ENCODE measurements at regions not wholly inside any gene's neighbourhood (a gene's known extent, or its start where the extent isn't known, plus 50 kb on each side); places are given as distances from the start of the nearest gene placed in this dataset.

DNA sequence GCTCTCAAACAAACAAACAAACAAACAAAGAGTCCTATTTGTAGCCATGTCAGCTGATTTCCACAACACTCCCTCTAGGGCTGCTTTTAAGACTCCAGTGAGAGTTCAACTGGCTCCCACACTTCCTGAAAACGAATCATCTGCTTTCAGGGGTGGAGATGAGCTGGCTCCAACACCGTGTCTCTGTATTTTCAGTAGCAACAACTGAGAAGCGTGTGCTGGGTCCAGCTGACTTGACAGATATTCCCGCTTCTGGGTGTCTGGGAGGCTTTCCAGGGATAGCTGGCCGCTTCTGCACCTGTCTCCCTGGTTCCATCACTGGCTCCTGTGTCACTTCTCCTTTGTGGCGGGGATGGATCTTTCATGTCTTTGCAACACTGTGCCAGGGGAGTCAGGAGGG, 272.5 kb upstream of the SOX4 start:
- CTCF ChIA-PET, result no interaction called here

DNA sequence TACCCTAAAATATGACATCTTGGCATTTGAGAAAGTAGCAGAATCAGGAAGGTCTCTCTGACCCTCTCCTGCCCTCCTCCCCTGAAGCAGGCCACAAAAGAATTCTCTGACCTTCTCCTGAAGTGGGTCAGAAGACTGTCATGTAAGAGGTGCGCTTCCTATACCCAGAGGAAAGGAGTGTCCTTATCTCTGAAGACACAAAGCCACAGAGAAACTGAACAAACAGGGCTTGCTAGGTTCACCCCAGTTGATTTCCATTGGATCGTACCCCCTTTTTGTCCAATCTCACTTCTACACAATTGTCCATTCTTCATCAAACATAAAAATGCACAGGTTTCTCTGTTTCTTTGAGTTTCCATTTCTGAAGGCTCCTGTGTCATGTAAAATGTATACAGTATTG, 272.0 kb upstream of the SOX4 start:
- no peaks in the 10 kb centered on the region for H3K4me1 ChIP-seq (ENCODE audit: control extremely low read depth in 1 of 4, control insufficient read depth in 4 of 4, insufficient read depth in 4 of 4, low read length in 3 of 4)
- H3K4me3 ChIP-seq (ENCODE audit: control insufficient read depth in 1 of 7, extremely low read depth in 1 of 7, insufficient read depth in 4 of 7, low read depth in 2 of 7, low read length in 6 of 7), result no peak overlapping the region
- DNase-seq, result peak in 1 of 3 donors; percentile 0
- ChIA-PET CTCF (no interaction called here), POLR2A (no interaction called here)
- no peaks in the 10 kb centered on the region for H3K36me3 ChIP-seq (ENCODE audit: control insufficient read depth in 4 of 4, insufficient read depth in 4 of 4, low read length in 3 of 4)
- H3K27me3 ChIP-seq (replicated peaks in 2 of 5; ENCODE audit: control insufficient read depth in 4 of 5, insufficient read depth in 5 of 5, low read length in 4 of 5), result no peaks in the 10 kb centered on the region
- no peaks in the 10 kb centered on the region for H3K9me3 ChIP-seq (ENCODE audit: control extremely low read depth in 1 of 5, control insufficient read depth in 4 of 5, insufficient read depth in 2 of 5, low read depth in 1 of 5, low read length in 4 of 5)
- 83% methylated on average over 1 of the region's 2 CpGs for WGBS (ENCODE audit: insufficient coverage)
- H3K27ac ChIP-seq (ENCODE audit: insufficient read depth in 1 of 2, low read depth in 1 of 2, low read length in 2 of 2, poor library complexity in 1 of 2, severe bottlenecking in 2 of 2), result no peak overlapping the region

More for the DNA sequence above, 272.5 kb upstream of the SOX4 start:
- H3K9me3 ChIP-seq (ENCODE audit: control extremely low read depth in 1 of 5, control insufficient read depth in 4 of 5, insufficient read depth in 2 of 5, low read depth in 1 of 5, low read length in 4 of 5), result no peaks in the 10 kb centered on the region
- no peaks in the 10 kb centered on the region for H3K4me1 ChIP-seq (ENCODE audit: control extremely low read depth in 1 of 4, control insufficient read depth in 4 of 4, insufficient read depth in 4 of 4, low read length in 3 of 4)
- H3K27ac ChIP-seq (ENCODE audit: insufficient read depth in 1 of 2, low read depth in 1 of 2, low read length in 2 of 2, poor library complexity in 1 of 2, severe bottlenecking in 2 of 2), result no peak overlapping the region
- H3K36me3 ChIP-seq (ENCODE audit: control insufficient read depth in 4 of 4, insufficient read depth in 4 of 4, low read length in 3 of 4), result no peaks in the 10 kb centered on the region
- POLR2A ChIA-PET, result no interaction called here
- no peaks in the 10 kb centered on the region for H3K27me3 ChIP-seq (replicated peaks in 2 of 5; ENCODE audit: control insufficient read depth in 4 of 5, insufficient read depth in 5 of 5, low read length in 4 of 5)
- no peak overlapping the region for H3K4me3 ChIP-seq (ENCODE audit: control insufficient read depth in 1 of 7, extremely low read depth in 1 of 7, insufficient read depth in 4 of 7, low read depth in 2 of 7, low read length in 6 of 7)
- WGBS (ENCODE audit: insufficient coverage), result 88% methylated on average over 6 of the region's 6 CpGs
- DNase-seq, result peak in 1 of 3 donors; percentile 4

DNA sequence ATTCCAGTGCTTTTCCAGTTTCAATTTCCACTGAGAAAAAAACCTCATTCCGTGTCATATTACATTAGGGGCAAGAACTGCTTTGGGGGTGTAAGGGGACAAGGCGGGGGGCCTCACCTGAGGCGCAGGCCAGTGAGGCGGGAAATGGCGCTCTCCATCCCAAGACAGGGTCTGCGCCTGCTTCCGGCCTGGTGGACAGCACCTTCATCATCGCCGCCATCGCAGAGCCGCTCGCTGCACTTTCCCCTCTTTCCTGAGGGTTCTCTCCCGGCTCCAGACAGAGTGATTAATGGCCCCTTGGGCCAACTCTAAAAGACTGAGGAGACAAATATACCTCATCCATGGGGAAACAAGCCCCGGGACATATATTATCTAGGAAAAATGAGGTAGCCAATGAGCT, 270.0 kb upstream of the SOX4 start:
- WGBS (ENCODE audit: insufficient coverage), result 98% methylated on average over 9 of the region's 14 CpGs
- CTCF ChIA-PET, result no interaction called here
- Histone ChIP-seq H3K27ac (ENCODE audit: insufficient read depth in 1 of 2, low read depth in 1 of 2, low read length in 2 of 2, poor library complexity in 1 of 2, severe bottlenecking in 2 of 2) (no peak overlapping the region), H3K4me3 (ENCODE audit: control insufficient read depth in 1 of 7, extremely low read depth in 1 of 7, insufficient read depth in 4 of 7, low read depth in 2 of 7, low read length in 6 of 7) (no peak overlapping the region), H3K4me1 (ENCODE audit: control extremely low read depth in 1 of 4, control insufficient read depth in 4 of 4, insufficient read depth in 4 of 4, low read length in 3 of 4) (no peaks in the 10 kb centered on the region), H3K9me3 (ENCODE audit: control extremely low read depth in 1 of 5, control insufficient read depth in 4 of 5, insufficient read depth in 2 of 5, low read depth in 1 of 5, low read length in 4 of 5) (no peaks in the 10 kb centered on the region), H3K27me3 (replicated peaks in 2 of 5; ENCODE audit: control insufficient read depth in 4 of 5, insufficient read depth in 5 of 5, low read length in 4 of 5) (no peaks in the 10 kb centered on the region), H3K36me3 (ENCODE audit: control insufficient read depth in 4 of 4, insufficient read depth in 4 of 4, low read length in 3 of 4) (no peaks in the 10 kb centered on the region)
- POLR2A ChIA-PET, result no interaction called here
- no peak for DNase-seq

DNA sequence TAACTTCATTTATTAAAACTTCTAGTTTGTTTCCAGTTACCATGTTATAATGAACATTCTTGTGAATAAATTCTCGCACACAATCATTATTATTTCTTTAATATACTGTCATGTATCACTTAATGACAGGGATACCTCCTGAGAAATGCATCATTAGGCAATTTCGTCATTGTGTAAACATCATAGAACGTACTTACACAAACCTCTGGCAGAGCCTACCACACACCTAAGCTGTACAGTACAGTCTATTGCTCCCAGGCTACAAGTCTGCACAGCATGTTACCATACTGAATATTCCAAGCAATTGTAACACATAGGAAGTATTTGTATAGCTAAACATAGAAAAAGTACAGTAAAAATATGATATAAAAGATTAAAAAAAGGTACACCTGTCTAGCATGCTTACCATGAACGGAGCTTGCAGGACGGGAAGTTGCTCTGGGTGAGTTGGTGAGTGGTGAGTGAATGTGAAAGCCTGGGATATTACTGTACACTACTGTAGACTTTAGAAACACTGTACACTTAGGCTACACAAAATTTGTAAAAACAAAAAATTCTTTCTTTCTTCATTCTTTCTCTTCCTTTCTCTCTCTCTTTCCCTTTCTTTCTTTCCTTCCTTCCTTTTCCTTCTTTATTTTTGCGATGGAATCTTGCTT, 268.2 kb upstream of the SOX4 start:
- ChIA-PET CTCF (no interaction called here), POLR2A (no interaction called here)
- H3K36me3 ChIP-seq (ENCODE audit: control insufficient read depth in 4 of 4, insufficient read depth in 4 of 4, low read length in 3 of 4), result no peaks in the 10 kb centered on the region
- H3K27me3 ChIP-seq (replicated peaks in 2 of 5; ENCODE audit: control insufficient read depth in 4 of 5, insufficient read depth in 5 of 5, low read length in 4 of 5), result no peaks in the 10 kb centered on the region
- H3K4me3 ChIP-seq (ENCODE audit: control insufficient read depth in 1 of 7, extremely low read depth in 1 of 7, insufficient read depth in 4 of 7, low read depth in 2 of 7, low read length in 6 of 7), result no peak overlapping the region
- no peak overlapping the region for H3K27ac ChIP-seq (ENCODE audit: insufficient read depth in 1 of 2, low read depth in 1 of 2, low read length in 2 of 2, poor library complexity in 1 of 2, severe bottlenecking in 2 of 2)
- no peak for DNase-seq
- no peaks in the 10 kb centered on the region for H3K9me3 ChIP-seq (ENCODE audit: control extremely low read depth in 1 of 5, control insufficient read depth in 4 of 5, insufficient read depth in 2 of 5, low read depth in 1 of 5, low read length in 4 of 5)
- 90% methylated on average over 1 of the region's 6 CpGs for WGBS (ENCODE audit: insufficient coverage)
- no peaks in the 10 kb centered on the region for H3K4me1 ChIP-seq (ENCODE audit: control extremely low read depth in 1 of 4, control insufficient read depth in 4 of 4, insufficient read depth in 4 of 4, low read length in 3 of 4)

GRCh38 chr6:21327326-21328112, 266.0 kb upstream of the SOX4 start:
- ChIA-PET CTCF (no interaction called here), POLR2A (no interaction called here)
- no peaks in the 10 kb centered on the region for H3K36me3 ChIP-seq (ENCODE audit: control insufficient read depth in 4 of 4, insufficient read depth in 4 of 4, low read length in 3 of 4)
- no peaks in the 10 kb centered on the region for H3K27me3 ChIP-seq (replicated peaks in 2 of 5; ENCODE audit: control insufficient read depth in 4 of 5, insufficient read depth in 5 of 5, low read length in 4 of 5)
- 100% methylated on average over 2 of the region's 9 CpGs for WGBS (ENCODE audit: insufficient coverage)
- H3K4me3 ChIP-seq (ENCODE audit: control insufficient read depth in 1 of 7, extremely low read depth in 1 of 7, insufficient read depth in 4 of 7, low read depth in 2 of 7, low read length in 6 of 7), result no peak overlapping the region
- no peaks in the 10 kb centered on the region for H3K4me1 ChIP-seq (ENCODE audit: control extremely low read depth in 1 of 4, control insufficient read depth in 4 of 4, insufficient read depth in 4 of 4, low read length in 3 of 4)
- DNase-seq, result no peak
- H3K27ac ChIP-seq (ENCODE audit: insufficient read depth in 1 of 2, low read depth in 1 of 2, low read length in 2 of 2, poor library complexity in 1 of 2, severe bottlenecking in 2 of 2), result no peak overlapping the region
- H3K9me3 ChIP-seq (ENCODE audit: control extremely low read depth in 1 of 5, control insufficient read depth in 4 of 5, insufficient read depth in 2 of 5, low read depth in 1 of 5, low read length in 4 of 5), result no peaks in the 10 kb centered on the region

GRCh38 chr6:21331235-21331634, 262.3 kb upstream of the SOX4 start:
- DNase-seq, result no peak
- WGBS (ENCODE audit: insufficient coverage), result 75% methylated on average over 6 of the region's 7 CpGs
- no peak overlapping the region for H3K27ac ChIP-seq (ENCODE audit: insufficient read depth in 1 of 2, low read depth in 1 of 2, low read length in 2 of 2, poor library complexity in 1 of 2, severe bottlenecking in 2 of 2)
- H3K9me3 ChIP-seq (ENCODE audit: control extremely low read depth in 1 of 5, control insufficient read depth in 4 of 5, insufficient read depth in 2 of 5, low read depth in 1 of 5, low read length in 4 of 5), result no peaks in the 10 kb centered on the region
- no peaks in the 10 kb centered on the region for H3K27me3 ChIP-seq (replicated peaks in 2 of 5; ENCODE audit: control insufficient read depth in 4 of 5, insufficient read depth in 5 of 5, low read length in 4 of 5)
- H3K4me1 ChIP-seq (ENCODE audit: control extremely low read depth in 1 of 4, control insufficient read depth in 4 of 4, insufficient read depth in 4 of 4, low read length in 3 of 4), result no peaks in the 10 kb centered on the region
- H3K36me3 ChIP-seq (ENCODE audit: control insufficient read depth in 4 of 4, insufficient read depth in 4 of 4, low read length in 3 of 4), result no peaks in the 10 kb centered on the region
- H3K4me3 ChIP-seq (ENCODE audit: control insufficient read depth in 1 of 7, extremely low read depth in 1 of 7, insufficient read depth in 4 of 7, low read depth in 2 of 7, low read length in 6 of 7), result no peak overlapping the region
- CTCF ChIA-PET, result no interaction called here
- POLR2A ChIA-PET, result no interaction called here

GRCh38 chr6:21332077-21332476, 261.5 kb upstream of the SOX4 start:
- H3K36me3 ChIP-seq (ENCODE audit: control insufficient read depth in 4 of 4, insufficient read depth in 4 of 4, low read length in 3 of 4), result no peaks in the 10 kb centered on the region
- no peak overlapping the region for H3K27ac ChIP-seq (ENCODE audit: insufficient read depth in 1 of 2, low read depth in 1 of 2, low read length in 2 of 2, poor library complexity in 1 of 2, severe bottlenecking in 2 of 2)
- ChIA-PET POLR2A (no interaction called here), CTCF (interaction anchor here (0.8 kb wide), 1 partner anchor 16 kb away, joined by 3 read pairs; no protein-coding TSS in a partner anchor)
- H3K4me1 ChIP-seq (ENCODE audit: control extremely low read depth in 1 of 4, control insufficient read depth in 4 of 4, insufficient read depth in 4 of 4, low read length in 3 of 4), result no peaks in the 10 kb centered on the region
- WGBS (ENCODE audit: insufficient coverage), result no CpG with 5 or more reads among the region's 5 CpGs
- DNase-seq, result no peak
- no peaks in the 10 kb centered on the region for H3K27me3 ChIP-seq (replicated peaks in 2 of 5; ENCODE audit: control insufficient read depth in 4 of 5, insufficient read depth in 5 of 5, low read length in 4 of 5)
- H3K9me3 ChIP-seq (ENCODE audit: control extremely low read depth in 1 of 5, control insufficient read depth in 4 of 5, insufficient read depth in 2 of 5, low read depth in 1 of 5, low read length in 4 of 5), result peaks cover 0 to 6% (median 0%) of the 10 kb centered on the region in 5 experiments
- H3K4me3 ChIP-seq (ENCODE audit: control insufficient read depth in 1 of 7, extremely low read depth in 1 of 7, insufficient read depth in 4 of 7, low read depth in 2 of 7, low read length in 6 of 7), result no peak overlapping the region
